ENCODE measurements at regions not wholly inside any gene's neighbourhood (a gene's known extent, or its start where the extent isn't known, plus 50 kb on each side); places are given as distances from the start of the nearest gene placed in this dataset.

DNA sequence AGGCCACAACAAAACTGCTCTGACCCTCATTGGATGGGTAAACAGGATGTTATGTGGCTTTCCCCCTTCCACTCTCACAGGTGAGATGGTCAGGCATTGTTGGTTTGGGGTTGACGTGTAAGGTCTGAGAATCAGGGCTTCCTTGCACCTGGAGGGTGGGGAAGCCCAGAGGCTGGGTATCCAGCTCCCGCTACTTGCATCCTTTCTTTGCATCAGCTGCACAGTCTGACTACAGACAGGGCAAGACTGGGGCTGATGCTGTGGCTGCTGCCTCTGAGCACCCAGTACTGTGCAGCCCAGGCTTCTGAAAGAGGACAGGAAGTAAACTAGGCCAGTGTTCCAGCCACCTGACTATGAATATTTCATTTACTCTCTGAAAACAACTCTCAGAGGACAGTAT, 58.0 kb upstream of the ATP2B2 start:
- no peaks in the 10 kb centered on the region for H3K9me3 ChIP-seq (replicated peaks; ENCODE audit: control insufficient read depth, insufficient read depth, low read length)
- H3K9me1 ChIP-seq (replicated peaks; ENCODE audit: control insufficient read depth, extremely low read depth, insufficient read depth, low read length) = no peaks in the 10 kb centered on the region
- ChIA-PET CTCF (no interaction called here), POLR2A (no interaction called here)
- DNase-seq (ENCODE audit: low read depth, low spot score) (no peak), FAIRE-seq (no peak)
- intact Hi-C loops (cut with micrococcal nuclease) (no loop called here), dilution Hi-C loops (cut with MboI; ENCODE audit: extremely low pct_ligation_motif_present, low sequenced_read_pairs) (no loop called here)
- no peak overlapping the region for H2AFZ ChIP-seq (ENCODE audit: low read depth, low read length)
- TF ChIP-seq GATA2 (IDR thresholded peaks at IDR 0.05; ENCODE audit: insufficient read depth, insufficient read length, low read depth, low read length) = no peak
- TF ChIP-seq, protein P1, sequence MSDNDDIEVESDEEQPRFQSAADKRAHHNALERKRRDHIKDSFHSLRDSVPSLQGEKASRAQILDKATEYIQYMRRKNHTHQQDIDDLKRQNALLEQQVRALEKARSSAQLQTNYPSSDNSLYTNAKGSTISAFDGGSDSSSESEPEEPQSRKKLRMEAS (IDR thresholded peaks at IDR 0.05; ENCODE audit: insufficient read depth, insufficient read length) = no peak
- TF ChIP-seq FOS (IDR thresholded peaks at IDR 0.05; ENCODE audit: borderline replicate concordance, insufficient read depth, low read length) = no peak
- no peak overlapping the region for H3K4me2 ChIP-seq (ENCODE audit: insufficient read depth, low read length)
- no peaks in the 10 kb centered on the region for H3K27me3 ChIP-seq (ENCODE audit: control insufficient read depth in 2 of 2, insufficient read depth in 2 of 2, low read length in 2 of 2)
- no TSS peak for BruUV-seq (replicated peaks)
- H3K27ac ChIP-seq (ENCODE audit: insufficient read depth, low read depth, low read length) = no peak overlapping the region
- H3K4me1 ChIP-seq (ENCODE audit: control insufficient read depth, extremely low read depth, insufficient read depth, low read length) = no peaks in the 10 kb centered on the region
- H3K36me3 ChIP-seq (ENCODE audit: control insufficient read depth in 2 of 2, extremely low read depth in 1 of 2, insufficient read depth in 2 of 2, low read length in 2 of 2) = no peaks in the 10 kb centered on the region
- no peak overlapping the region for H3K4me3 ChIP-seq (replicated peaks in 1 of 3; ENCODE audit: insufficient read depth in 1 of 3, low read depth in 1 of 3, low read length in 3 of 3)
- no peaks in the 10 kb centered on the region for H4K20me1 ChIP-seq (replicated peaks; ENCODE audit: control insufficient read depth, extremely low read depth, insufficient read depth, low read length)
- H3K9ac ChIP-seq (replicated peaks; ENCODE audit: extremely low read depth, insufficient read depth, low read length) = no peak overlapping the region
- no peaks in the 10 kb centered on the region for H3K79me2 ChIP-seq (ENCODE audit: control insufficient read depth, insufficient read depth, low read length)

DNA sequence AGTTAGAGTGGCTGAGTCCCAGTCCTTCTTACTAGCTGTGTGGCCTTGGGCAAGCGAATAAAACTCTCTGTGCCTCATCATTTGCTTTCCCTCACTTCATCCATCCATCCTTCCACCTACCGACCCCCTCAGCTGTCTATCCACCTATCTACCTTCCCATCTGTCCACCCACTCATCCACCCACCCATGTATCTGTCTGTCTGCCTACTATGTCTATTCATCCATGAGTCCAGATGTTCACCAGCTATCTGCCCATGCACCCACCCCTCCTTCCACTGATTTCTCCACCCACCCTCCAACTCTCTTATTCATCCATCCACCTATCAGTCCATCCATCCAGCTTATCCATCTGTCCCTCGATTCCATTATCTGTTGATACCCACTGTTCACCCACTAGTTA, 60.4 kb upstream of the ATP2B2 start:
- H4K20me1 ChIP-seq (replicated peaks; ENCODE audit: control insufficient read depth, extremely low read depth, insufficient read depth, low read length) = no peaks in the 10 kb centered on the region
- H3K9ac ChIP-seq (replicated peaks; ENCODE audit: extremely low read depth, insufficient read depth, low read length) = no peak overlapping the region
- H3K27ac ChIP-seq (ENCODE audit: insufficient read depth, low read depth, low read length) = no peak overlapping the region
- H3K4me2 ChIP-seq (ENCODE audit: insufficient read depth, low read length) = no peak overlapping the region
- H3K79me2 ChIP-seq (ENCODE audit: control insufficient read depth, insufficient read depth, low read length) = no peaks in the 10 kb centered on the region
- dilution Hi-C loops (cut with MboI; ENCODE audit: extremely low pct_ligation_motif_present, low sequenced_read_pairs) = no loop called here
- H3K9me1 ChIP-seq (replicated peaks; ENCODE audit: control insufficient read depth, extremely low read depth, insufficient read depth, low read length) = no peaks in the 10 kb centered on the region
- no peak overlapping the region for H2AFZ ChIP-seq (ENCODE audit: low read depth, low read length)
- TF ChIP-seq, protein P2, sequence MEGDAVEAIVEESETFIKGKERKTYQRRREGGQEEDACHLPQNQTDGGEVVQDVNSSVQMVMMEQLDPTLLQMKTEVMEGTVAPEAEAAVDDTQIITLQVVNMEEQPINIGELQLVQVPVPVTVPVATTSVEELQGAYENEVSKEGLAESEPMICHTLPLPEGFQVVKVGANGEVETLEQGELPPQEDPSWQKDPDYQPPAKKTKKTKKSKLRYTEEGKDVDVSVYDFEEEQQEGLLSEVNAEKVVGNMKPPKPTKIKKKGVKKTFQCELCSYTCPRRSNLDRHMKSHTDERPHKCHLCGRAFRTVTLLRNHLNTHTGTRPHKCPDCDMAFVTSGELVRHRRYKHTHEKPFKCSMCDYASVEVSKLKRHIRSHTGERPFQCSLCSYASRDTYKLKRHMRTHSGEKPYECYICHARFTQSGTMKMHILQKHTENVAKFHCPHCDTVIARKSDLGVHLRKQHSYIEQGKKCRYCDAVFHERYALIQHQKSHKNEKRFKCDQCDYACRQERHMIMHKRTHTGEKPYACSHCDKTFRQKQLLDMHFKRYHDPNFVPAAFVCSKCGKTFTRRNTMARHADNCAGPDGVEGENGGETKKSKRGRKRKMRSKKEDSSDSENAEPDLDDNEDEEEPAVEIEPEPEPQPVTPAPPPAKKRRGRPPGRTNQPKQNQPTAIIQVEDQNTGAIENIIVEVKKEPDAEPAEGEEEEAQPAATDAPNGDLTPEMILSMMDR (IDR thresholded peaks at IDR 0.05; ENCODE audit: extremely low read depth in 1 of 2, insufficient read depth in 1 of 2, low read depth in 1 of 2, low read length in 2 of 2) = no peak
- no peak for TF ChIP-seq MYC (IDR thresholded peaks at IDR 0.05; ENCODE audit: low read depth, low read length)
- TF ChIP-seq JUN (IDR thresholded peaks at IDR 0.05; ENCODE audit: borderline replicate concordance, insufficient read depth, insufficient read length, low read depth) = no peak
- TF ChIP-seq, protein P1 (IDR thresholded peaks at IDR 0.05; ENCODE audit: insufficient read depth, insufficient read length) = no peak
- no peak for TF ChIP-seq POLR2AphosphoS5 (IDR thresholded peaks at IDR 0.05; ENCODE audit: insufficient read depth, low read depth, low read length)
- TF ChIP-seq POLR2A (IDR thresholded peaks at IDR 0.05; ENCODE audit: low read depth, low read length) = no peak
- TF ChIP-seq GATA2 (IDR thresholded peaks at IDR 0.05; ENCODE audit: insufficient read depth, insufficient read length, low read depth, low read length) = no peak
- TF ChIP-seq FOS (IDR thresholded peaks at IDR 0.05; ENCODE audit: borderline replicate concordance, insufficient read depth, low read length) = no peak
- no TSS peak for BruUV-seq (replicated peaks)
- CTCF ChIA-PET = no interaction called here
- H3K9me3 ChIP-seq (replicated peaks; ENCODE audit: control insufficient read depth, insufficient read depth, low read length) = no peaks in the 10 kb centered on the region
- FAIRE-seq = no peak
- H3K36me3 ChIP-seq (ENCODE audit: control insufficient read depth in 2 of 2, extremely low read depth in 1 of 2, insufficient read depth in 2 of 2, low read length in 2 of 2) = no peaks in the 10 kb centered on the region
- DNase-seq (ENCODE audit: low read depth, low spot score) = no peak
- no peaks in the 10 kb centered on the region for H3K4me1 ChIP-seq (ENCODE audit: control insufficient read depth, extremely low read depth, insufficient read depth, low read length)
- no peak overlapping the region for H3K4me3 ChIP-seq (replicated peaks in 1 of 3; ENCODE audit: insufficient read depth in 1 of 3, low read depth in 1 of 3, low read length in 3 of 3)
- POLR2A ChIA-PET = no interaction called here
- intact Hi-C loops (cut with micrococcal nuclease) = no loop called here
- no peaks in the 10 kb centered on the region for H3K27me3 ChIP-seq (ENCODE audit: control insufficient read depth in 2 of 2, insufficient read depth in 2 of 2, low read length in 2 of 2)
